Ovary (tissue), 7 donors: ENCODE measurements at regions not wholly inside any gene's neighbourhood (a gene's known extent, or its start where the extent isn't known, plus 50 kb on each side); places are given as distances from the start of the nearest gene placed in this dataset.

Experiments used
- DNase-seq, 5 donors: peaks; one replicate each; pipeline ENCODE4 v3.0.0-alpha.2; 2019 to 2020
- H3K27ac ChIP-seq, 2 donors: fragments of 200-600 bp; one replicate each; pipeline versions ENCODE4 v1.5.1 to v1.8.0; 2019 to 2022
- H3K27me3 ChIP-seq: fragments of 200-600 bp; one replicate; pipeline ENCODE4 v1.8.0; 2022
- H3K36me3 ChIP-seq: fragments of 200-600 bp; sonication (generic); one replicate; pipeline ENCODE4 v1.5.1; 2019
- H3K4me1 ChIP-seq: one replicate; pipeline ENCODE4 v1.8.1; 2013; ENCODE audit warnings: mild to moderate bottlenecking, moderate library complexity; ENCODE audit not compliant: insufficient read depth
- H3K4me3 ChIP-seq: fragments of 200-600 bp; sonication (generic); one replicate; pipeline ENCODE4 v1.5.1; 2017
- H3K9me3 ChIP-seq, 2 donors: fragments of 200-600 bp in 1 of 2; sonication (generic) in 1 of 2; one replicate each; pipeline versions ENCODE4 v1.5.1 to v1.8.1; 2013 to 2019; ENCODE audit warnings: mild to moderate bottlenecking in 1 of 2, moderate library complexity in 1 of 2
- EP300 ChIP-seq: sonication (generic); formaldehyde crosslinking; IDR thresholded peaks from one replicate; pipeline ENCODE4 v1.6.1; 2017; ENCODE audit warnings: antibody characterized with exemption
- POLR2A ChIP-seq: fragments of 450-650 bp; IDR thresholded peaks from one replicate; pipeline ENCODE4 v1.6.1; 2017; ENCODE audit warnings: antibody characterized with exemption, mild to moderate bottlenecking, moderate library complexity
- WGBS, 3 donors: extraction: QIAGEN DNeasy Blood & Tissue Kit in 1 of 3; methylation state at CpG; one replicate each; pipeline versions ENCODE4 v1.1.5 to v1.1.7; 2013 to 2017; 5-methylcytosine and 5-hydroxymethylcytosine counted together
- intact Hi-C, 4 donors: fragments of 100-400 bp; cut with DNase I; formaldehyde crosslinking; loops; one replicate each; pipeline versions ENCODE4 v1.11.0 to v1.15.1; 2022 to 2023
- TF ChIP-seq, protein P1 (sequence below), 3 donors: fragments of 450-650 bp in 2 of 3; fragments of 200-600 bp in 1 of 3; IDR thresholded peaks; one replicate each; pipeline versions ENCODE4 v1.5.1 to v1.8.0; 2016 to 2022; ENCODE audit warnings: antibody characterized with exemption in 3 of 3, mild to moderate bottlenecking in 1 of 3
- donor health status: DM: no; HTN: no; CAD: no; lungs with moderate emphysema.
- donor health status: DM: no; HTN: no; CAD: no.
- donor health status: Bipolar disorder and iron deficiency.
- donor health status: DM: no; HTN: no; CAD: no.
- donor health status: DM: yes; HTN: yes; CAD: no.

- Histone ChIP-seq H3K4me3 (no peak overlapping the region), H3K9me3 (no peaks in the 10 kb centered on the region), H3K36me3 (no peaks in the 10 kb centered on the region), H3K27ac (no peak overlapping the region), H3K4me1 (peaks cover 11% of the 10 kb centered on the region), H3K27me3 (no peaks in the 10 kb centered on the region)
- WGBS, 3 donors, result 29 to 37% (median 31%) methylated on average over 5 of the region's 5 CpGs
- TF ChIP-seq EP300 (no peak), POLR2A (no peak)
- TF ChIP-seq, protein P1, sequence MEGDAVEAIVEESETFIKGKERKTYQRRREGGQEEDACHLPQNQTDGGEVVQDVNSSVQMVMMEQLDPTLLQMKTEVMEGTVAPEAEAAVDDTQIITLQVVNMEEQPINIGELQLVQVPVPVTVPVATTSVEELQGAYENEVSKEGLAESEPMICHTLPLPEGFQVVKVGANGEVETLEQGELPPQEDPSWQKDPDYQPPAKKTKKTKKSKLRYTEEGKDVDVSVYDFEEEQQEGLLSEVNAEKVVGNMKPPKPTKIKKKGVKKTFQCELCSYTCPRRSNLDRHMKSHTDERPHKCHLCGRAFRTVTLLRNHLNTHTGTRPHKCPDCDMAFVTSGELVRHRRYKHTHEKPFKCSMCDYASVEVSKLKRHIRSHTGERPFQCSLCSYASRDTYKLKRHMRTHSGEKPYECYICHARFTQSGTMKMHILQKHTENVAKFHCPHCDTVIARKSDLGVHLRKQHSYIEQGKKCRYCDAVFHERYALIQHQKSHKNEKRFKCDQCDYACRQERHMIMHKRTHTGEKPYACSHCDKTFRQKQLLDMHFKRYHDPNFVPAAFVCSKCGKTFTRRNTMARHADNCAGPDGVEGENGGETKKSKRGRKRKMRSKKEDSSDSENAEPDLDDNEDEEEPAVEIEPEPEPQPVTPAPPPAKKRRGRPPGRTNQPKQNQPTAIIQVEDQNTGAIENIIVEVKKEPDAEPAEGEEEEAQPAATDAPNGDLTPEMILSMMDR (IDR thresholded peaks at IDR 0.05), result no peak
- intact Hi-C loops, result no loop called here
- no peak for DNase-seq
These were observed 374.1 kb upstream of the CITED2 start for GRCh38 chr6:139748353-139749146.

DNA sequence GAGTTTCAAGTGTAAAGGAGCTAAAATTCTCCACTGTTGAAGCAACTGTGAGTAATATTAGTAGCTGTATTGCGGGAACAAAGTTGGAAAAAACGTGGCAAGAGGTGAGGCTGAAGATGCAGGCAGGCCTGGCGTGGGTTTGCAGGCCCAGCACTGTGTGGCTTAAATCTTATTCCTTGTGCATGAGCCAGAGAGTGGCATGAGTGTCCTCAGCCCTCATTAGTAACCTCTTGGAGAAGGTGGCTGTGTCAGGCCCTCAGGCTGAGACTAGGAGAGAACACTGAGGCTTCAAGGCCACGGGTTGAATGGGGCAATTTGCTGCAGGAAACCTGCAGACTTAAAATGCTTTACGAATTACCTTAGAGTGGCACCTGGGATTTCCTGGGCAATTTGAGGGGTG lies 372.7 kb upstream of the CITED2 start:
- intact Hi-C loops, result no loop called here
- H3K27me3 ChIP-seq, result no peaks in the 10 kb centered on the region
- H3K9me3 ChIP-seq, result no peaks in the 10 kb centered on the region
- no peak for TF ChIP-seq EP300
- TF ChIP-seq POLR2A, result no peak
- TF ChIP-seq, protein P1 (IDR thresholded peaks at IDR 0.05), result no peak
- H3K27ac ChIP-seq, result no peak overlapping the region
- DNase-seq, result no peak
- no peaks in the 10 kb centered on the region for H3K36me3 ChIP-seq
- peaks cover 11% of the 10 kb centered on the region for H3K4me1 ChIP-seq
- H3K4me3 ChIP-seq, result no peak overlapping the region
- 92 to 95% (median 95%) methylated on average over 5 of the region's 5 CpGs for WGBS, 3 donors

GRCh38 chr6:139744891-139745290 lies 370.4 kb upstream of the CITED2 start:
- Histone ChIP-seq H3K27me3 (no peaks in the 10 kb centered on the region), H3K27ac (no peak overlapping the region), H3K9me3 (no peaks in the 10 kb centered on the region), H3K4me1 (peaks cover 11% of the 10 kb centered on the region), H3K36me3 (no peaks in the 10 kb centered on the region), H3K4me3 (no peak overlapping the region)
- intact Hi-C loops, result no loop called here
- no peak for DNase-seq
- WGBS, 3 donors, result 10 to 11% (median 10%) methylated on average over 4 of the region's 4 CpGs
- TF ChIP-seq POLR2A (no peak), EP300 (no peak)
- TF ChIP-seq, protein P1 (IDR thresholded peaks at IDR 0.05), result no peak

- no peaks in the 10 kb centered on the region for H3K36me3 ChIP-seq
- no peaks in the 10 kb centered on the region for H3K27me3 ChIP-seq
- WGBS, 3 donors, result 46 to 69% (median 63%) methylated on average over 3 of the region's 3 CpGs
- no peaks in the 10 kb centered on the region for H3K9me3 ChIP-seq
- TF ChIP-seq EP300 (no peak), POLR2A (no peak)
- TF ChIP-seq, protein P1 (IDR thresholded peaks at IDR 0.05), result no peak
- intact Hi-C loops, result no loop called here
- no peak for DNase-seq
- H3K4me1 ChIP-seq, result peaks cover 11% of the 10 kb centered on the region
- H3K27ac ChIP-seq, result no peak overlapping the region
- no peak overlapping the region for H3K4me3 ChIP-seq
These were observed 369.4 kb upstream of the CITED2 start for GRCh38 chr6:139743664-139744437.
